HuH-7 (cell line): ENCODE measurements at regions not wholly inside any gene's neighbourhood (a gene's known extent, or its start where the extent isn't known, plus 50 kb on each side); places are given as distances from the start of the nearest gene placed in this dataset.
A peak's percentile ranks its signal among the peaks of the same experiment; 100 is the strongest.
"Not testable (repeated sequence)": the region's sequence is repeated elsewhere in the genome, so short reads cannot be mapped to it uniquely, and the experiment has no call there.

Experiments
- DNase-seq: peaks from one replicate; pipeline ENCODE4 v3.0.0; 2011; ENCODE audit warnings: low spot score

- not testable (repeated sequence) for DNase-seq
Measured at GRCh38 chr17:13659051-13659450, 57.3 kb upstream of the HS3ST3A1 start.

DNA sequence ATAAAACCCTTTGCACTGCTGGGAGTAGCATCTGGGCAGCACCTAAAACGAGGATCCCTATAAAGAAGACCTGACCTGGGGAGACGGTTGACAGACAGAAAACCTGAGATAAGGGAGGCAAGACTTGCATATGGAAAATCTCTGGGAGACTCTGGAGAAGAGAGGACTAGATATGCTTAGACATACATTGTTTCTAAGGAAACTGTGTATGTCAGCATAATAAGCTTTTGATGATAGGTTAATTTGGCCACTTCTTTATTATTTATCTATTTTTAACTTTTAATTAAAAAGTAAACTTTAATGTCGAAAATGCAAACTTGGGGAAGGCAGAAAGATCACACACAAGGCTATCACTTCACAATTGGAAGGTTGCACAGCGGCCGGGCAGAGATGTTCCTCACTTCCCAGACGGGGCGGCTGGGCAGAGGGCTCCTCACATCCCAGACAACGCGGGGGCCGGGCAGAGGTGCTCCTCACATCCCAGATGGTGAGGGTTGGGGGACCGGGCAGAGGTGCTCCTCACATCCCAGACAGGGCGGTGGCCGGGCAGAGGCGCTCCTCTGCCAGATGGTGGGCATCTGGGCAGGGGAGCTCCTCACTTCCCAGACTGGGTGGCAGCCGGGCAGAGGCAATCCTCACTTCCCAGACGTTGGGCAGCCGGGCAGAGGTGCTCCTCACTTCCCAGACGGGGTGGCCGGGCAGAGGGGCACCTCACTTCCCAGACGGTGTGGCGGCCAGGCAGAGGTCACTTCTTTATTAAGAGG lies 64.3 kb upstream of the HS3ST3A1 start:
- no peak for DNase-seq

- no peak for DNase-seq
Measured at GRCh38 chr17:13671341-13671740, 69.6 kb upstream of the HS3ST3A1 start.

DNA sequence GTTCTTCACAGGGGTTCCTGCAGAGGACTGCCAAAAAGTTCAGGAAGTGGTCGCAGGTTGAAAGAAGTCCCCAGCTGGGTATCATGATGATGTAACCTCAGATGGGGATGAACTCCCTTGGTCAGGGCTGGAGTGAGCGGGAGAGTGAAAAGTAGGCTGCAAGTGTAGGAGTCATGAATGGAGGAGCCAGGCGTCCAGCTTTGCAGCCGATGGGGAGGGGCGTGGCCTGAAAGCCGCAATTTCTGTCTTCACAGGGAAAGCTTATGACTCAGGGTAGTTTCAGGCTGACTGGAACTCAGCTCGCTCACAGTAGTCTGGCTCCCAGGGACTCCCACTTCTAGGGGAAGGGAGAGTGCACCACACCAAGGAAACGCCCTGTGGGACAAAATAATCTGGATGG lies 70.0 kb upstream of the HS3ST3A1 start:
- DNase-seq: no peak

- DNase-seq: no peak
Measured at GRCh38 chr17:13678361-13678760, 76.6 kb upstream of the HS3ST3A1 start.

DNA sequence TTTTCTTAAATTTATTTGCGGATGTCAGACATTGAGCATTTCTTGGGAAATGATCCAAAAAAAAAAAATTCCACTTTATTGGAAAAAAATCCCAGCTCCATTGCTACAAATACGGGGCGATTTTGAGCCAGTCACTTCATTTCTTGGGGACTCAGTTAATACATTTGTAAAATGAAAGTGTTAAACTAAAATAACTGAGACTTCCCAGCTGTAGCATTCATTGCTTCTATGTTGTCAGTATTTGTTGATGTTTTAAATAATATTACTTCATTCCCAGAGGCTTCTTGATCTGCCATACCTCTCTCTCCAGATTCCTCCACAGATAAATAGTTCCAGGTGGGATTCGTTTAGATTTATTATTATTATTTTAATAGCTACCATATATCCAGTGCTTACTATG lies 77.1 kb upstream of the HS3ST3A1 start:
- no peak for DNase-seq

DNA sequence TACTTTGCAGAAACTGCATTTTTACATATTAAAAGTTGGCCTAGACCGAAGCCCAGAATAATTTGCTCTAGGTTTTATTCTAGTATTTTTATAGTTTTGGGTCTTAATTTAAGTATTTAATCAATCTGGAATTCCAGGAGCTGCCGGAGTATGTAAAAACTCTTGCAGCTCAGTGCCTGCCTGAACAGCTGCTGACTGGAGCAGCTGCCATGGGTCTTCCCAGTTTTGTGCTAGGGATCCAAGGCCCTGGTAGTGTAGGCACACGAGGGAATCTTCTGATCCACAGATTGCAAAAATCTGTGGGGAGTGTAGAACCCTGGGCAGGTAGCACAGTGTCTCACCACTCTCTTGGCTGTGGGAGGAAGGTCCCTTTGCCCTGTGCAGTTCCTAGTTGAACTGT lies 87.0 kb upstream of the HS3ST3A1 start:
- no peak for DNase-seq

DNA sequence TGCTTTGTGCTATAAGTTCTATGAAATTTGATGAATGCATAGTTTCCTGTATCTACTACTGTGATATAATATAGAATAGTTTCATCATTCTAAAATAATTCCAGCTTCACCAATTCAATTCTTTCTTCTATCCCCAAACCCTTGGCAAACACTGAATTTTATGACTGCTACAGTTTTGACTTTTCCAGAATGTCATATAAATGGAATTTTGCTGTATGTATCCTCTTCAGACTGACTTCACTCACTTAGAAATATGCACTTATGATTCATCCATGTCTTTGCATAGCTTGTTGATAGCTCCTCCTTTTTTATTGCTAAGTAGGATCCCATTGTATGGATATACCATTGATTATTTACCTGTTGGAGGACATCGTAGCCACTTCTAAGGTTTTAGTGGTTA lies 89.1 kb upstream of the HS3ST3A1 start:
- DNase-seq: no peak

- DNase-seq: no peak
Measured at GRCh38 chr17:13694934-13695333, 93.2 kb upstream of the HS3ST3A1 start.

GRCh38 chr17:13698832-13699231 lies 97.1 kb upstream of the HS3ST3A1 start:
- no peak for DNase-seq

DNA sequence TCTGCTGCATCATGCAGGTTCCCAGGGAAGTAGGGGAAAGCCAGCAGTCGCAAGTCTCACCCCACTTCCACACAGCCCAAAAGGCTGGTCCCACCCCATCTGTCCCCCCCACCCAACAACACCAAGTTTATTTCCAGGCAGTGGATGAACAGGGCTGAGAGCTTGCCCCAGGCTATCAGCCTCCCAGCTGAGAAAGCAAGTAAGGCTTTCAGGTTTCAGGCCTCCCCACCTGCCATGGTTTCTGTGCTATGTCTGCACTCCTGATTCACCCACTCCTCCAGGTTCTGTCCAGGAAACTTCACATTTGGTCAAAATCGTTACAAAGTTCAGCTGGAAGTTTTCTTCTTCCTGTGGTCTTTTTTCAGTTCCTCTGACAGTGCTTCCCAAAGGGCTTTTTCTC lies 97.5 kb upstream of the HS3ST3A1 start:
- no peak for DNase-seq

DNA sequence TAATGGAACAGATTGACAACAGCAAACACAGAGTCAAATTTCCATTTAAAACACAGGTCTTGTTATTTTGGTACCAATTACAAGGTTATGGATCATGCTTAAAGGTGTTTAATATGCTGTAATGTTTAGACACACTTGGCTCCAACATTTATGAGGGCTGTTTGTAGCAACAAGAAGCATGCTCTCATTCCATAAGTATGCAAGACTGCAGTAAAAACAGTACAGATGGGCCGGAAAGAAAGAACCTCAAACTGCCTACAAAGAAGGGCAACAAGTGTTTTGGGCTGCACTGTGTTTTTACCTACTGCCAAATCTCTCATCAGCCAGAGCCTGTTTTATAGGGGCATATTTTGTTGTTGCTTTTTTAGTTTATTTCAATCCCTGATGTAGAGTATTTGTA lies 100.5 kb upstream of the HS3ST3A1 start:
- DNase-seq: no peak

DNA sequence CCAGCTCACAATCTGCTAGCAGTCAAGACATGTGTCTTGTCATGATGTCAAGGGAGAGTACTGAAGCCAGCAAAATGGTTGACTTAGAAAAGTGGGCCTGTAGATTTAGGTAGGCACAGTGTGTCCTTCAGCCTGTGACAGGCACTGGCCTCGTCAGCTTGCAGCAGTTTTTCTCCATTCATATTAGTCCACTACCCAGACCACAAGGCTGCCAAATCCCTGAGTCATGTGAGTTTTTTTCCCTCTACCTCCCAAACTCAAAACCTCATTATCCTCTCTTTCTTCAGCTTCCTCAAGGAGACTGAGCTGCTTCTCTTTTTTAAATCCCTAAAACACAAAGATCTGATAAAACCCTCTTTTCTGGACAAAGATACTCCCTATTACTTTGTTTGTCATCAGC lies 102.6 kb upstream of the HS3ST3A1 start:
- DNase-seq: no peak

DNA sequence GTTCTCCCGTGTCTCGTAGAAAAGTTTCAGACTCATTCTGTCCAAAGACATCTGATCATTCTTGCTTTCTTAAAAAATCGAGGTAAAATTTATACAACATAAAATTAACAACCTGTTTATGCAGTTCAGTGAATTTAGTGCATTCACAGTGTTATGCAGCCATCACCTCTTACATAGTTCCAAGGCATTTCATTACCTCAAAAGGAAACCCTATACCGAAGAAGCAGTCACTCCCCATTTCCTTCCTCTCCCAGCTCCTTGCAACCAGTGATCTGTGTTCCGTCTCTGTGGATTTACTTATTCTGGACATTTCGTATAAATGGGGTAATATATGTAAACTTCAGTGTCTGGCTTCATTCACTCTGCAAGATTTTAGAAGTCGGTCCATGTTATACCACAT lies 103.5 kb upstream of the HS3ST3A1 start:
- DNase-seq: no peak

DNA sequence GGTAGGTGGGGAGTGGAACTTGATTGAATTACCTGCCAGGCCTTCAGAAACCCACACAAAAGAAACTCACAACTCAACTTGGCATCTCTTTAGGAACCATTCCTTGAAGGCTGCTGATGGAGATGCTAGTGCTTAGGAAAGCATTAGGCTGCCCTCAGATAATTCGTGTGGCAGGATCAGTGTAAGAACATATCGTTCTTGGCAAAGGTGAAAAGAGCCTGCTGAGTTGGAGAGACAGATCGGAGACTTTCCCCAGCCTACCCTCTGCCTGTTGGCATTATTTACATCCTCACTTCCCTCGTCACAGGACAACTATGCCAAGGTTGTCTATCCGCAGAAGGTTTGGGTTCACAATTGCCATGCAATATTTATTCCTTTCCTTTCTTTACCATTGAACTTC lies 120.0 kb upstream of the HS3ST3A1 start:
- no peak for DNase-seq

GRCh38 chr17:13725288-13725990 lies 123.7 kb upstream of the HS3ST3A1 start:
- DNase-seq: peak; percentile 27

- DNase-seq: no peak
Measured at GRCh38 chr17:13727441-13728171, 125.9 kb upstream of the HS3ST3A1 start.

- DNase-seq: no peak
Measured at GRCh38 chr17:13728781-13729180, 127.1 kb upstream of the HS3ST3A1 start.

DNA sequence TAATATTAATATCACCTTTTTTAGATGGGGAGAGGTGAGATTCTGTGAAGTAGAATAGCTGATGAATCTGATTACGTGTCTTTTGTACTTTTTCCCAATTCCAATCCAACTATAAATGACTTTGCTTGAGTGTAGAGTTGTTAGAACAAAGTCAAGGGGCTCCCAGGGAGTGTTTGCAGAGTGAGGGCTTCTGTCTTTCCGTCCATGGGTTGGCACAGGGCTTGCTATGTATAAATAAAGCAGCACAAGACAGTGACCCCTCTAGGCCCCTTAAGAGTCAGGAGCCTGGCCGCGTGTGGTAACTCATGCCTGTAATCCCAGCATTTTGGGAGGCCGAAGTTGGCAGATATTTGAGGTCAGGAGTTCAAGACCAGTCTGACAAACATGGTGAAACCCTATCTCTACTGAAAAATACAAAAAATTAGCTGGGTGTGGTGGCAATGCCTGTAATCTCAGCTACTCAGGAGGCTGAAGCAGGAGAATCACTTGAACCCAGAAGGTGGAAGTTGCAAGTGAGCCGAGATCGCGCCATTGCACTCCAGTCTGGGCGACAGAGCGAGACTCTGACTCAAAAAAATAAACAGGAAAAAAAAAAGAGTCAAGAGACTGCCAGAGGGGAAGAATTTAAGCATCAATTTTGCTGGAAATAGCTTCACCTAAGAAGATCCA lies 127.9 kb upstream of the HS3ST3A1 start:
- DNase-seq: no peak

DNA sequence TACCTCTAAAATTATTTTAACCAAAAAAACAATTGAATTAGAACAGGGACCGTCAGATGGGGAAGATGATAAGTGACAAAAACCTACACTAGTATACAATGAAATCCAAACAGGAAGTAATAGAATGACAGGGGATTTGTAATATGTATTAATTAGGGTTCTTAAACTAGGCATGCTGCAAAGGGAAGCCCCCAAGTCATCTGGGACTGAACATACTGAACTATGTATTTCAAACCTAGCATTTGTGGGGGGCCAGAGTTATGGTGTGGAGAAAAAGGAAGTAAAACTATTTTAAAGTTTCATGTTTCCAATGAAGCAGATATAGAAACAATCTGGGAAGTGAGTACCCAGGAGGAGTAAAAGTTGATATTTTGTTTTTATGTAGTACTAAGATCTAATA lies 133.2 kb upstream of the HS3ST3A1 start:
- no peak for DNase-seq

- DNase-seq: no peak
Measured at GRCh38 chr17:13735444-13735843, 133.7 kb upstream of the HS3ST3A1 start.

DNA sequence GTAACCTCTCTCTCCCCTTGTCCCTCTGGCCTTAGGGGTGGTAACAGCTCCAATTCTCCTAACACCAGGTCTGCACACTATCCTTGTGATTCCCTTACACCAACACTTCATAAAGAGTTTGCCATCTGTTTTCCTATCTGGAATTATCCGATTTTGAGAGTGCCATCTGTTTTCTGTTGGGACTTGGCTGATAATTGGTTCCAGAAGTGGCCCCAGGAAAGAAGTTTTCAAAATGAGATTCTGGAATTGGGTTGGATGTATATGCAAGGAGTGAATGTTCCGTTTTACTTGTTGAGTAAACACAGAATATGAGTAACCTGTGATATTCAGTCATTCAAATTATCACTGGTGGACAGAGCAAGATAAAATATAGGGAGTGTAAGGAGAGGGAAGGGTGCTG lies 134.1 kb upstream of the HS3ST3A1 start:
- no peak for DNase-seq

- DNase-seq: no peak
Measured at GRCh38 chr17:13736916-13737315, 135.2 kb upstream of the HS3ST3A1 start.
